ENCODE measurements at regions not wholly inside any gene's neighbourhood (a gene's known extent, or its start where the extent isn't known, plus 50 kb on each side); places are given as distances from the start of the nearest gene placed in this dataset.

GRCh38 chr17:70820276-70820675, 650.9 kb downstream of the KCNJ2 start:
- no peak for DNase-seq

- no peak for DNase-seq
Measured at GRCh38 chr17:70825321-70826125, 656.2 kb downstream of the KCNJ2 start.

- DNase-seq = no peak
Measured at GRCh38 chr17:70829876-70830275, 660.5 kb downstream of the KCNJ2 start.

- no peak for DNase-seq
Measured at GRCh38 chr17:70834039-70834438, 664.7 kb downstream of the KCNJ2 start.

- DNase-seq = no peak
Measured at GRCh38 chr17:70848785-70849184, 679.5 kb downstream of the KCNJ2 start.

GRCh38 chr17:70855401-70856054, 686.2 kb downstream of the KCNJ2 start:
- no peak for DNase-seq

GRCh38 chr17:70857351-70857750, 688.0 kb downstream of the KCNJ2 start:
- DNase-seq = no peak

GRCh38 chr17:70859829-70860228, 690.5 kb downstream of the KCNJ2 start:
- no peak for DNase-seq

- no peak for DNase-seq
Measured at GRCh38 chr17:70862295-70862694, 693.0 kb downstream of the KCNJ2 start.

- DNase-seq = no peak
Measured at GRCh38 chr17:70863436-70864248, 694.3 kb downstream of the KCNJ2 start.

GRCh38 chr17:70865993-70866804, 696.9 kb downstream of the KCNJ2 start:
- no peak for DNase-seq

GRCh38 chr17:70868149-70868548, 698.8 kb downstream of the KCNJ2 start:
- DNase-seq = no peak

GRCh38 chr17:70869402-70870085, 700.2 kb downstream of the KCNJ2 start:
- peak; percentile 7 for DNase-seq

- no peak for DNase-seq
Measured at GRCh38 chr17:70871180-70871818, 702.0 kb downstream of the KCNJ2 start.

GRCh38 chr17:70872103-70872502, 702.8 kb downstream of the KCNJ2 start:
- DNase-seq = no peak

GRCh38 chr17:70875729-70876310, 706.5 kb downstream of the KCNJ2 start:
- DNase-seq = no peak

GRCh38 chr17:70878879-70879278, 709.5 kb downstream of the KCNJ2 start:
- no peak for DNase-seq

- no peak for DNase-seq
Measured at GRCh38 chr17:70879401-70879800, 710.1 kb downstream of the KCNJ2 start.

- no peak for DNase-seq
Measured at GRCh38 chr17:70881093-70881492, 711.8 kb downstream of the KCNJ2 start.

- no peak for DNase-seq
Measured at GRCh38 chr17:70882504-70882903, 713.2 kb downstream of the KCNJ2 start.

- no peak for DNase-seq
Measured at GRCh38 chr17:70886648-70887047, 717.3 kb downstream of the KCNJ2 start.
